Coronary artery (tissue), 2 donors: ENCODE measurements at regions not wholly inside any gene's neighbourhood (a gene's known extent, or its start where the extent isn't known, plus 50 kb on each side); places are given as distances from the start of the nearest gene placed in this dataset.
"Not testable (repeated sequence)": the region's sequence is repeated elsewhere in the genome, so short reads cannot be mapped to it uniquely, and the experiment has no call there.

Source experiments
- DNase-seq: peaks from one replicate; pipeline ENCODE4 v3.0.0-alpha.2; 2017; ENCODE audit warnings: low spot score
- H3K27ac ChIP-seq, 2 donors: fragments of 200-600 bp; sonication (generic); one replicate each; pipeline ENCODE4 v1.5.1; 2016 to 2019
- H3K4me3 ChIP-seq: fragments of 200-600 bp; sonication (generic); 2 replicates; pipeline ENCODE4 v1.5.1; 2016; ENCODE audit warnings: mild to moderate bottlenecking, moderate library complexity
- CTCF ChIP-seq: fragments of 200-600 bp; sonication (generic); IDR thresholded peaks from one replicate; pipeline ENCODE4 v1.5.1; 2019; ENCODE audit warnings: antibody characterized with exemption

- no peak for TF ChIP-seq CTCF
- Histone ChIP-seq H3K27ac (no peak overlapping the region), H3K4me3 (no peak overlapping the region)
- DNase-seq: no peak
Observed at GRCh38 chrX:106220177-106220576, 52.1 kb downstream of the PWWP3B start.

- Histone ChIP-seq H3K27ac (no peak overlapping the region), H3K4me3 (no peak overlapping the region)
- no peak for TF ChIP-seq CTCF
Observed at GRCh38 chrX:106243376-106243775, 75.3 kb downstream of the PWWP3B start.

GRCh38 chrX:106246511-106246910, 78.4 kb downstream of the PWWP3B start:
- Histone ChIP-seq H3K27ac (no peak overlapping the region), H3K4me3 (no peak overlapping the region)
- TF ChIP-seq CTCF: no peak
- no peak for DNase-seq

More at GRCh38 chrX:106243376-106243775, 75.3 kb downstream of the PWWP3B start:
- no peak for DNase-seq

- Histone ChIP-seq H3K4me3 (no peak overlapping the region), H3K27ac (no peak overlapping the region)
- no peak for TF ChIP-seq CTCF
- DNase-seq: no peak
Observed at GRCh38 chrX:106247162-106247561, 79.1 kb downstream of the PWWP3B start.

- no peak overlapping the region for H3K27ac ChIP-seq
- TF ChIP-seq CTCF: no peak
- no peak for DNase-seq
- no peak overlapping the region for H3K4me3 ChIP-seq
Observed at GRCh38 chrX:106249706-106250379, 81.7 kb downstream of the PWWP3B start.

GRCh38 chrX:106263817-106264216, 95.7 kb downstream of the PWWP3B start:
- no peak overlapping the region for H3K4me3 ChIP-seq
- TF ChIP-seq CTCF: no peak
- H3K27ac ChIP-seq: no peak overlapping the region

GRCh38 chrX:106273947-106274587, 106.0 kb downstream of the PWWP3B start:
- not testable (repeated sequence) for DNase-seq, H3K27ac ChIP-seq, H3K4me3 ChIP-seq

More at GRCh38 chrX:106263817-106264216, 95.7 kb downstream of the PWWP3B start:
- no peak for DNase-seq

- DNase-seq, H3K27ac ChIP-seq: not testable (repeated sequence)
Observed at GRCh38 chrX:106275172-106275571, 107.1 kb downstream of the PWWP3B start.

More at GRCh38 chrX:106275172-106275571, 107.1 kb downstream of the PWWP3B start:
- not testable (repeated sequence) for H3K4me3 ChIP-seq
